ENCODE measurements at regions not wholly inside any gene's neighbourhood (a gene's known extent, or its start where the extent isn't known, plus 50 kb on each side); places are given as distances from the start of the nearest gene placed in this dataset.

DNA sequence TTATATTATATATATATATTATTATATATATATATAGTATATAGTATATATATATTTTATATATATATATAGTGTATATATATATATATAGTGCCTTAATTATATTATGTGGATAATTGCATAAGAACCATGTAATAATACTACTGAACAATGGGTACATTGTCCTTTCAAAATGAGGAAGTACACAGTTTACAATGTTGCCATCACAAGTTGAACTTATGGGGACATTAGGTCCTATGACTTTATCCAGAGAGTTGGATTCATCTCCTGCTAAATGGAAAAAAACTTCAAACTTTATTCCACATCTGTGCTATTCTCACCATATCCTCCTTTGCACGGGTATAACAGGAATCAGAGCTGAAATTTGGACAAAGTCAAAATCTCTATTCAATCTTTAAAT is 105.0 kb upstream of the AGR3 start (continued):
- no peak for TF ChIP-seq HHEX (CRISPR knock-in tag; IDR thresholded peaks at IDR 0.05)
- TF ChIP-seq, protein P1, sequence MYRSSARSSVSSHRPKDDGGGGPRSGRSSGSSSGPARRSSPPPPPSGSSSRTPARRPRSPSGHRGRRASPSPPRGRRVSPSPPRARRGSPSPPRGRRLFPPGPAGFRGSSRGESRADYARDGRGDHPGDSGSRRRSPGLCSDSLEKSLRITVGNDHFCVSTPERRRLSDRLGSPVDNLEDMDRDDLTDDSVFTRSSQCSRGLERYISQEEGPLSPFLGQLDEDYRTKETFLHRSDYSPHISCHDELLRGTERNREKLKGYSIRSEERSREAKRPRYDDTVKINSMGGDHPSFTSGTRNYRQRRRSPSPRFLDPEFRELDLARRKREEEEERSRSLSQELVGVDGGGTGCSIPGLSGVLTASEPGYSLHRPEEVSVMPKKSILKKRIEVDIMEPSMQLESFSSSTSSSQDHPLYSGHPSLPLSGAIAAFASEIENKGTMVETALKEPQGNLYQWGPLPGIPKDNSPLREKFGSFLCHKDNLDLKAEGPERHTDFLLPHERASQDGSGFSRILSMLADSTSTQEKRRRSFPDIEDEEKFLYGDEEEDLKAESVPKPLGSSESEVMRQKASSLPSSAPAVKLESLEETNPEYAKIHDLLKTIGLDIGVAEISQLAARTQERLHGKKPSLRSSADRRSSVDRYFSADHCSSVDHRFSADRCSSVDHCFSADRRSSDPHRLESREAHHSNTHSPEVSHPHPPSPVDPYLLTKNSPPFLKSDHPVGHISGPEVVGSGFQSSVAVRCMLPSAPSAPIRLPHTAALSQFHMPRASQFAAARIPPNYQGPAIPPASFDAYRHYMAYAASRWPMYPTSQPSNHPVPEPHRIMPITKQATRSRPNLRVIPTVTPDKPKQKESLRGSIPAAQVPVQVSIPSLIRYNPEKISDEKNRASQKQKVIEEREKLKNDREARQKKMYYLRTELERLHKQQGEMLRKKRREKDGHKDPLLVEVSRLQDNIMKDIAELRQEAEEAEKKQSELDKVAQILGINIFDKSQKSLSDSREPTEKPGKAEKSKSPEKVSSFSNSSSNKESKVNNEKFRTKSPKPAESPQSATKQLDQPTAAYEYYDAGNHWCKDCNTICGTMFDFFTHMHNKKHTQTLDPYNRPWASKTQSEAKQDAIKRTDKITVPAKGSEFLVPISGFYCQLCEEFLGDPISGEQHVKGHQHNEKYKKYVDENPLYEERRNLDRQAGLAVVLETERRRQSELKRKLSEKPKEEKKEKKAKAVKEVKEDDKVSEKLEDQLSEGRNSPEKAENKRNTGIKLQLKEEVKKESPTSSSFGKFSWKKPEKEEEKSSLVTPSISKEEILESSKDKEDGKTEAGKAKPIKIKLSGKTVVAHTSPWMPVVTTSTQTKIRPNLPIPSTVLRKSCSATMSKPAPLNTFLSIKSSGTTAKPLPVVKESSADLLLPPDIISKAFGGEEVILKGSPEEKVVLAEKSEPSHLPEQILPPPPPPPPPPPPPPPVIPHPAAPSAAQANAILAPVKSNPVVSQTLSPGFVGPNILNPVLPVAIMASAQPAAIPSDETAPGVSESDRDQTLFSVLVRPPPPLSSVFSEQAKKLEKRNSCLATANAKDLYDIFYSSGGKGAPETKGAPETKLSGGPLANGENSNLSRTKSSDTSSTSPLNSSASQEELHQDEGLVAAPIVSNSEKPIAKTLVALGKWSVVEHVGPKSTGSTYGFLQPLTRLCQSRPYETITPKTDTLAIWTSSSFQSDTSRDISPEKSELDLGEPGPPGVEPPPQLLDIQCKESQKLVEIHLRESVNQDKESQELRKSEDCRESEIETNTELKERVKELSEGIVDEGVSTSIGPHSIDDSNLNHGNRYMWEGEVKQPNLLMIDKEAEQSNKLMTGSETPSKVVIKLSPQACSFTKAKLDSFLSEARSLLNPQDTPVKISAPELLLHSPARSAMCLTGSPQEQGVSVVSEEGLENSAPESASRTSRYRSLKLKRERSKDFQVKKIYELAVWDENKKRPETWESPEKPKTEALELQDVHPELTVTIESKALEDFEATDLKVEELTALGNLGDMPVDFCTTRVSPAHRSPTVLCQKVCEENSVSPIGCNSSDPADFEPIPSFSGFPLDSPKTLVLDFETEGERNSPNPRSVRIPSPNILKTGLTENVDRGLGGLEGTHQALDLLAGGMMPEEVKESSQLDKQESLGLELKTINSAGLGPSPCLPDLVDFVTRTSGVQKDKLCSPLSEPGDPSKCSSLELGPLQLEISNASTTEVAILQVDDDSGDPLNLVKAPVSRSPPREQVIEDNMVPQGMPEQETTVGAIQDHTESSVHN (CRISPR knock-in tag; IDR thresholded peaks at IDR 0.05) = no peak

DNA sequence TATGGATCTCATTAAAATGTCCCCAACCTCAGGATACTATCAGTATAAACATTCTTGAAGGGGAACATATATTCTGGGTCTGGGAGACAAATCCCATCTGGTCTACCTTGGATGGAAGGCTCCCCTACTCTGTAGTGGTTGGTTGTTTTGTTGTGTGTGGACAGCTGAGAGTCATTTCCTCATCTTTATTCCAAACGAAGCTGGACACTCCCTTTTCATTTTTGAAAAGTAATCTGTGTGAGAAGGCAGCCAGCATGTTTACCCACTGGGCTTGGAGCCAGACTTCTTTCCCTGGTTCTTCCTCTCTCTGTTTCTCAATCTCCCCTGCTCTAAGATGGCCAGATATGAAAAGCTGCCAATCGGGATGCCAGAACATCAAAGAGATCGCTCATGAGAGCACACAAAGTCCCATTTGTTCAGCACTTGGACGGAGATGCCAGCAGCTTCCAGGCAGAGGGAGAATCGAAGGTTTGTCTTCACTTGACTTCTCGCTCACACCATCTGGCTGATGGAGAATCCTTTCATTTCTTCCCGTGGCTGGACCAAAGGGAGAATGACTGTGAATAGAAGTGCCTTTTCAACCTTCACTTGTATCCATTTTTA is 108.1 kb upstream of the AGR3 start:
- POLR2A ChIA-PET = interaction anchor here (0.9 to 1.7 kb wide), 16 partner anchors 9 to 308 kb away, joined by 3 to 20 read pairs (median 6); partner anchors contain the start of gene AHR
- H3K27me3 ChIP-seq (ENCODE audit: control insufficient read depth in 1 of 2, insufficient read depth in 2 of 2, low read length in 2 of 2) = no peaks in the 10 kb centered on the region
- CTCF ChIA-PET (ENCODE audit: low intra/inter-chr PET ratio, low total read pairs) = no interaction called here
- H3K27ac ChIP-seq (ENCODE audit: extremely low read length, insufficient read depth, low read length) = peak overlapping the region; percentile 76
- in situ Hi-C loops (cut with HindIII; ENCODE audit: extremely low pct_ligation_motif_present, low pct_unique_long_range_greater_than_20kb) (loop anchor here (5.0 kb wide), 1 partner anchor 312 kb away; no protein-coding TSS in a partner anchor), intact Hi-C loops (cut with micrococcal nuclease; ENCODE audit: unreplicated experiment) (loop anchor here (1.0 to 10.0 kb wide), 6 partner anchors 31 to 245 kb away; no protein-coding TSS in a partner anchor)
- DNase-seq (ENCODE audit: low spot score) (peak; percentile 100), FAIRE-seq (peak; percentile 95), ATAC-seq (peak; percentile 96)
- BruUV-seq (replicated peaks) = no TSS peak
- peak overlapping the region; percentile 15 to 51 (median 36); a peak in 5 of 6 replicates for H3K4me3 ChIP-seq (replicated peaks in 1 of 3; ENCODE audit: insufficient read depth in 1 of 3, low read depth in 2 of 3, low read length in 3 of 3)
- H3K4me1 ChIP-seq (ENCODE audit: insufficient read depth, low read length) = peaks cover 81% of the 10 kb centered on the region
- H3K9me3 ChIP-seq (ENCODE audit: low read length) = no peaks in the 10 kb centered on the region
- no peaks in the 10 kb centered on the region for H4K20me1 ChIP-seq (ENCODE audit: insufficient read depth, low read length)
- no peaks in the 10 kb centered on the region for H3K79me2 ChIP-seq (ENCODE audit: insufficient read depth, low read length)
- H3K4me2 ChIP-seq (ENCODE audit: low read depth, low read length) = peak overlapping the region; percentile 65
- peak overlapping the region; percentile 61; the same call in 1 of the 2 replicates for H3K9ac ChIP-seq (ENCODE audit: insufficient read depth, low read depth, low read length)
- H2AFZ ChIP-seq (ENCODE audit: low read length) = peak overlapping the region; percentile 45
- 2% methylated on average over 7 of the region's 7 CpGs for WGBS (ENCODE audit: low lambda C conversion rate)
- H3K36me3 ChIP-seq (replicated peaks in 1 of 2; ENCODE audit: control insufficient read depth in 1 of 2, insufficient read depth in 2 of 2, low read length in 2 of 2) = no peaks in the 10 kb centered on the region
- TF ChIP-seq TBX3 (IDR thresholded peaks at IDR 0.05; ENCODE audit: borderline replicate concordance) = peak; percentile 64; the same call in 1 of the 2 replicates
- peak; percentile 87; the same call in 1 of the 2 replicates for TF ChIP-seq EHMT2 (IDR thresholded peaks at IDR 0.05; ENCODE audit: borderline replicate concordance, low read depth, low read length)
- TF ChIP-seq, protein P2, sequence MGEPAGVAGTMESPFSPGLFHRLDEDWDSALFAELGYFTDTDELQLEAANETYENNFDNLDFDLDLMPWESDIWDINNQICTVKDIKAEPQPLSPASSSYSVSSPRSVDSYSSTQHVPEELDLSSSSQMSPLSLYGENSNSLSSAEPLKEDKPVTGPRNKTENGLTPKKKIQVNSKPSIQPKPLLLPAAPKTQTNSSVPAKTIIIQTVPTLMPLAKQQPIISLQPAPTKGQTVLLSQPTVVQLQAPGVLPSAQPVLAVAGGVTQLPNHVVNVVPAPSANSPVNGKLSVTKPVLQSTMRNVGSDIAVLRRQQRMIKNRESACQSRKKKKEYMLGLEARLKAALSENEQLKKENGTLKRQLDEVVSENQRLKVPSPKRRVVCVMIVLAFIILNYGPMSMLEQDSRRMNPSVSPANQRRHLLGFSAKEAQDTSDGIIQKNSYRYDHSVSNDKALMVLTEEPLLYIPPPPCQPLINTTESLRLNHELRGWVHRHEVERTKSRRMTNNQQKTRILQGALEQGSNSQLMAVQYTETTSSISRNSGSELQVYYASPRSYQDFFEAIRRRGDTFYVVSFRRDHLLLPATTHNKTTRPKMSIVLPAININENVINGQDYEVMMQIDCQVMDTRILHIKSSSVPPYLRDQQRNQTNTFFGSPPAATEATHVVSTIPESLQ (CRISPR knock-in tag; conservative IDR thresholded peaks at IDR 0.05) = no peak
- TF ChIP-seq ZNF441 (CRISPR knock-in tag; IDR thresholded peaks at IDR 0.05; ENCODE audit: borderline replicate concordance) = no peak
- TF ChIP-seq, protein P3, sequence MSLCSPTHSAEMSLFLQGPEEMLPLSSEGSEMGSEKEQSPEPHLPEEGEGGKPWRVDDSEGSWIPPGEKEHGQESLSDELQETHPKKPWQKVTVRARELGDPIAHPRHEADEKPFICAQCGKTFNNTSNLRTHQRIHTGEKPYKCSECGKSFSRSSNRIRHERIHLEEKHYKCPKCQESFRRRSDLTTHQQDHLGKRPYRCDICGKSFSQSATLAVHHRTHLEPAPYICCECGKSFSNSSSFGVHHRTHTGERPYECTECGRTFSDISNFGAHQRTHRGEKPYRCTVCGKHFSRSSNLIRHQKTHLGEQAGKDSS (CRISPR knock-in tag; IDR thresholded peaks at IDR 0.05; ENCODE audit: borderline replicate concordance, low read depth) = no peak; the same call in 1 of the 2 replicates

Measured in HepG2 (cell line).